GM19324 (cell line): ENCODE measurements at regions not wholly inside any gene's neighbourhood (a gene's known extent, or its start where the extent isn't known, plus 50 kb on each side); places are given as distances from the start of the nearest gene placed in this dataset.
"Not testable (repeated sequence)": the region's sequence is repeated elsewhere in the genome, so short reads cannot be mapped to it uniquely, and the experiment has no call there.

Experiments
- ATAC-seq: cut with Tn5 transposase; IDR thresholded peaks from one replicate; pipeline ENCODE4 v1.9.1; 2021; ENCODE audit warnings: mild to moderate bottlenecking, moderate library complexity; ENCODE audit not compliant: unreplicated experiment, low FRiP score

- ATAC-seq: no peak
Measured at GRCh38 chrX:74090049-74090448, 213.9 kb upstream of the ZCCHC13 start.

DNA sequence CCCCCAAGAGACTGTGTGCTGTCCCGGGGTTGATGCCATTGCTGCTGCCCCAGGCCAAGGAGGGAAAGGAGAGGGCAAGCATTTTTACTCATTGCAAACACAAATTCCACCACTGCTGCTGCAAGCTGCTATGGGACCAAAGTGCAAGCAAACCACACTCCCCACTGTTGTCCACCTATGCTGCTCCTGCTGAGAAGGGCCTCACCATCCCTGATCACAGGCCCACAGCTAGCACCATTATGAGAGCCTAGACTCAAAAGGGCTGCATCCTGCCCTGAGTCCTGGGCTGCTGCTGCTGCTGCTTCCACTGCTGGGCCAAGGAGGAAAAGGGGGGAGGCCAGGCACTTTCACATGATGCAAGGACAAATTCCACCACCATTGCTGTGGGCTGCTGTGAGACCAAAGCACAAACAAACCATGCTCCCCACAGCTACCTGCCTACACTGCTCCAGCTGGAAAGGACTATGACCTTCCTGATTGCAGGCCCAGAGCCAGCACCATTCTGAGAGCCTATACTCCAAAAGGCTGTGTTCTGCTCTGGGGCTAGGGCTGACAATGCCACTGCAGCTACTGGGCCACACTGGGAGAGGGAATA lies 218.2 kb upstream of the ZCCHC13 start:
- no peak for ATAC-seq

DNA sequence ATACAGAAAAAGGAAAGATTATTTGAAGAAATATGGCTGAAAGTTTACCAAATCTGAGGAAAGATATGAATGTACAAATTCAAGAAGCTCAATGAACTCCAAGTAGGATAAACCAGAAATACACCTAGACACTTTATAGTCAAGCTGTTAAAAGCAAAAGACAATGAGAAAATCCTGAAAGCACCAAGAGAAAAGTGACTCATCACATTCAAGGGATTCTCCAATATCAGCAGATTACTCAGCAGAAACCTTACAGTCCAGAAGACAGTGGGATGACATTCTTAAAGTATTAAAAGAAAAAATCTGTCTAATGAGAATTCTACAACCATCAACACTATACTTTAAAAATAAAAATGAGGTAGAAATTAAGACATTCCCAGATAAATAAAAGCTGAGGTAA lies 223.8 kb upstream of the ZCCHC13 start:
- ATAC-seq: no peak

DNA sequence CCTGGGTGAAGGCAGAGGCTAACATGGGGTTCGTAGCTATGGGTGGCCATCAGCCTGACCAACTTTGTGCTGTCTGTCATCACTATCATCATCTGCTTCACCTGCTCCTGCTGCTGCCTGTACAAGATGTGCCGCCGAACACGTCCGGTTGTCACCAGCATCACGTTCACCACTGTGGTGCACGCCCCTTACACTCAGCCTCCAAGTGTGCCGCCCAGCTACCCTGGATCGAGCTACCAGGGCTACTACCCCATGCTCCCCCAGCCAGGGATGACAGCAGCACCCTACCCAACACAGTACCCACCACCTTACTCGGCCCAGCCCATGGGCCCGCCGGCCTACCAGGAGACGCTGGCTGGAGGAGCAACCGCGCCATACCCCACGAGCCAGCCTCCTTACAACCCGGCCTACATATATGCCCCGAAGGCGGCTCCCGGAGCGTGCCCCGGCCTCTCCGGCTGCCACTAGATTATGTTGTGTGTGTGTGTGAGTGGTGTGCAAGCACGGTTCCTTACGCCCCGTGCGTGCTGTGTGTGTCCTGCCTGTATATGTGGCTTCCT lies 213.4 kb upstream of the XIST start:
- no peak for ATAC-seq

DNA sequence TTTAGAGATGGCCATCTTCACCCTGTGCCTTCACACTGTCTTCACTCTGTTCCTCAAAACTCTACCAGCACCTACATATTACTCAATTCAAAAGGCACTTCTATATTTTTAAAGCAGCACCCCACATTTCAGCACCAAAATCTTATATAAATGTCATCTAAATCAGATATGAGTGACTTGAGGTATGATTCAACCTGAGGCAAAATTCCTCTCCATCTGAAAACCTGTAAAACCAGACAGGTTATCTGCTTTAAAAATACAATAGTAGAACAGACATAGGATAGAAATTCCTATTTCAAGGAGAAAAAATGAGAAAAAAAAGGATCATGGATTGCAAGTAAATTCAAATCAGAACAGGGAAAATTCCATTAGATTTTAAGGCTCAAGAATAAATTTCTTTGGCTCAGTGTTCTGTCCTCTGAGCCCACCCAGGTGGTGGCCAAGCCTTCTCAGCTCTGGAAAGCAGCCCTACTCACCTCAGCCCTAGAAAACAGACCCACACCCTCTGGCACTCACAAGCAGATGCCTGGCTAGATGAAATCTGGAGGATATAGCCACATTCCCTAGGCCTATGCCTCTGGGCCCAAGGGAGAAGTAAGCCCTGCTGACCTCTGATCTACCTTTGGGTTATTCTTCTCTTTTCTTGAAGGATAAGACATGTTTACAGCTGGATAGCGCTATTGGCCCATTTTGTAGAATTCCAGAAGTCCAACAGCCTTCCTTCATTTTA lies 211.1 kb upstream of the XIST start:
- no peak for ATAC-seq

DNA sequence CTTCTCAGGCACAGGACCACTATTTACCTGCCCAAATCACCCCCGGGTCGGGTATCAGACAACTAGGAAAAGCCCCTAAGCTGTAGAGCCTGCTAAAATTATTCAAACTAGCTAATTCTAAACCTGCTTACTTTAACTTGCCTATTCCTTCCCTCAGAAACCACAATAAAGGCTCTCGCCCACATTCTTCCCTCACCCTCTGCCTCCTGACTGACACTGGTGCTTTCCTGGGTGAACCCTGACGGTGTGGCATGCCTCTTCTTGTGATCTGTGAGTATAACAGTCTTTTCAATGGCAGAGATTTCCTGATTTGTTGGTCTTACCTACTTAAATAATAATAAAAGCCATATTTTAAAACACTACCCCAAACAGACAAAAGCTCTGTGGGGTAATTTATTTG lies 209.4 kb upstream of the XIST start:
- no peak for ATAC-seq

- ATAC-seq: no peak
Measured at GRCh38 chrX:74049126-74049525, 196.6 kb upstream of the XIST start.

GRCh38 chrX:74034066-74034465 lies 181.6 kb upstream of the XIST start:
- ATAC-seq: not testable (repeated sequence)

DNA sequence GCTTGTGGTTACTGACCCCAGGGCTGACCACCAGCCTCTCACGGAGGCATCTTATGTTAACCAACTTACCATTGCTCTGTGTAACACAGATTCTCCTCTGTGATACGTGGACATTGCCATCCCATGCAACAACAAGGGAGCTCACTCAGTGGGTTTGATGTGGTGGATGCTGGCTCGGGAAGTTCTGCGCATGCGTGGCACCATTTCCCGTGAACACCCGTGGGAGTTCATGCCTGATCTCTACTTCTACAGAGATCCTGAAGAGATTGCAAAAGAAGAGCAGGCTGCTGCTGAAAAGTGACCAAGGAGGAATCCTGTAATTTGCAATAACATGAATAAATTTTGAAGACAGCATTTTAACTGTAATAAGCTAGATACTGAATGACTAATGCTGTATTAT lies 179.0 kb upstream of the XIST start:
- ATAC-seq: not testable (repeated sequence)

DNA sequence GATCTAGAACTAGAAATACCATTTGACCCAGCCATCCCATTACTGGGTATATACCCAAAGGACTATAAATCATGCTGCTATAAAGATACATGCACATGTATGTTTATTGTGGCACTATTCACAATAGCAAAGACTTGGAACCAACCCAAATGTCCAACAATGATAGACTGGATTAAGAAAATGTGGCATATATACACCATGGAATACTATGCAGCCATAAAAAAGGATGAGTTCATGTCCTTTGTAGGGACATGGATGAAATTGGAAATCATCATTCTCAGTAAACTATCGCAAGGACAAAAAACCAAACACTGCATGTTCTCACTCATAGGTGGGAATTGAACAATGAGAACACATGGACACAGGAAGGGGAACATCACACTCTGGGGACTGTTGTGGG lies 178.3 kb upstream of the XIST start:
- ATAC-seq: not testable (repeated sequence)

DNA sequence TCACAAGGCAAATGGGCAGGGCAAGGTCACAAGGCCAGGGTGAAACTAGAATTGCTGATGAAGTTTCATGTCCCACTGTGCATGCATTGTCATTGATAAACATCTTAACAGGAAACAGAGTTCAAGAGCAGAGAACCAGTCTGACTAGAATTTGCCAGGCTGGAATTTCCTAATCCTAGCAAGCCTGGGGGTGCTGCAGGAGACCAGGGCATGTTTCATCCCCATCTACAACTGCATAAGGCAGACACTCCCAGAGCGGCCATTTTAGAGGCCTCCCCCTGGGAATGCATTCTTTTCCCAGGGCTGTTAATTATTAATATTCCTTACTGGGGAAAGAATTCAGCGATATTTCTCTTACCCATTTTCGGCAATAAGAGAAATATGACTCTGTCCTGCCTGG lies 172.6 kb upstream of the XIST start:
- not testable (repeated sequence) for ATAC-seq

DNA sequence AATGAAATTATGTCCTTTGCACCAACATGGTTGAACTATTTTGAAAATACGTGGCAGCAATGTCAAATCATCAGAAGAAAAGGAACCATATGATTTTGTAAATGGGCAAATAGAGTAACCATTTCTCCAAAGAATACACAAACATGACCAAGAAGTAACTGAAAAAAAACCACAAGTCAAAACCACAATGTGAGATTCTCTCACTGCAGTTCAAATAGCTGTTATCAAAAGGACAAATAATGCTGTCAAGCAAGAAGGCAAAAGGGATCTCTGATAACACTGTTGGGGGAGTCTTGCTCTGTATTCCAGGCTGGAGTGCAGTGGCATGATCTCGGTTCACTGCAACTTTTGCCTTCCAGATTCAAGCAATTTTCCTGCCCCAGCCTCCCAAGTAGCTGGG lies 170.7 kb upstream of the XIST start:
- ATAC-seq: no peak

- ATAC-seq: no peak
Measured at GRCh38 chrX:74018253-74018652, 165.7 kb upstream of the XIST start.

DNA sequence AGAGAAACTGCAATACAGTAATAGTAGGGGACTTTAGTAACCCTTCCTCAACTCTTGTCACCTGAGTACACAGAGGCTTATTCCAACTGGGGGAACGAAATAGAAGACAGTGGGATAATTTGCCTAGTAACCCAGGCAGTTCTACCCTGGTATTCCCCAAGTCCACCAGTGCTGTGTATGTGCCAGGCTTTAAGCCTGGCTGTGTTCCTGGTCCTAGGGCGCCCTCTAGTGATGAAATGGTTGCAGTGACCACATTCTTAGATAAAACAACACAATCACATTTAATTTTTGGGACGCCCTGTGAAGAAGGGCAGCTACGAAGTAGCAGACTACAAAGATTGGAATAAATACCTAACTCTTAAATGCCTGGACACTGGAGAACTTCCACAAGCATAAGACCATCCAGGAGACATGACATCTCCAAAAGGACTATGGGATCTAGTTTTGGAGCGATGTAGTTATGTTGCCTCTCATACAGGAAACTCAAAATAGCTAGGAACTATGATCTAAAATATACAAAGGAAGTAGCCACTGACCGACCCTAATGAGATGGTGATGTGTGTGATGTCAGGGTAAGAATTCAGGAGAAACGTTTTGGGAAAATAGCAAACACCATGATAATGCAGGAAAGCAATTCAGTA lies 163.0 kb upstream of the XIST start:
- peak; percentile 89 for ATAC-seq

DNA sequence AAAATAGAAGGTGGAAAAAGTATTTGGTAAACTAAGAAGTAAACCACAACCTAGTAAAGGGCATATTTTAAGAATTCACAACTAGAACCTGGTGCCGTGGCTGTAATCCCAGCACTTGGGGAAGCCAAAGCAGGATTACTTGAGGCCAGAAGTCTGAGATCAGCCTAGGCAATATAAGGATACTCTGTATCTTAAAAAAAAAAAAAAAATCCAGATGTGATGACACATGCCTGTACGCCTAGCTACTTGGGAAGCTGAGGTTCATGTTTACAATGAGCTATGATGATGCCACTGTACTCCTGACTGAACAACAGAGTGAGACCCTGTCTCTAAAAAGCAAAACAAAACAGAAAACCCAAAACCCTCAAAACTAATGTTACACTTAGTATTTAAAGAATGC lies 156.5 kb upstream of the XIST start:
- ATAC-seq: no peak

DNA sequence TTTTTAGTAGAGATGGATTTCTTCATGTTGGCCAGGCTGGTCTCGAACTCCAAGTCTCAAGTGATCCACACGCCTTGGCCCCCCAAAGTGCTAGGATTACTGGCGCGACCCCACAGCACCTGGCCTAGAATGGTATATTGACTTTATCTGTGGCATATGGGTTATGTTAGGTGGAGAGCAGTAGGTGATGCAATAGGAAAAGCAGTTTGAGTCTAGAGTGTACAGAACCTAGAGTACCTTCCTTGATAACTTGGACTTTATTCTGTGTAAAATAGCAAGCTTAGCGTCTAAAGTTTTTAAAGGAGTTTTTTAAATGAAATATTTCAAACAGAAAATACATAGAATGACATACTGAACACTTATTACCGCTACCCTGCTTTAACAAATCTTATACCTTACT lies 139.5 kb upstream of the XIST start:
- ATAC-seq: no peak

DNA sequence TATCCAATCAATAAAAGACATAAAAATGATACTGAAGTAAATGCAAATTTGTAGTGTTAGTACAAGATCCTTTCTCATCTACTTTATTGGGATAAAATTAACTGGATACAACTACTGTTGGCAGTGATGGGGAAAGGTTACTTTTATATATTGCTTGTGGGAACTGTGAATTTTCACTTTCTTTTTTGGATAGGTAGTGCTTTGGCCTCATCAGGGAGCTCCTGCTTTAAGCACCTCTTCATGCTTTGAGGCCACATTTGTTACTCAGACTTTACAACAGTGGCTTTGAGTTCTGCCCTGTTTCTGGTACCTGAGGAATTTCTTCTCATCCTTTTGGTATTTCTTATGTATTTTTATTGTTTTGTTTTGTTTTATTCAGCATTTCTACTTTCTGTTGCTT lies 134.7 kb upstream of the XIST start:
- no peak for ATAC-seq

- ATAC-seq: no peak
Measured at GRCh38 chrX:73979551-73980131, 127.1 kb upstream of the XIST start.

GRCh38 chrX:73977542-73978169 lies 125.1 kb upstream of the XIST start:
- ATAC-seq: no peak

- ATAC-seq: not testable (repeated sequence)
Measured at GRCh38 chrX:73967461-73967860, 114.9 kb upstream of the XIST start.

DNA sequence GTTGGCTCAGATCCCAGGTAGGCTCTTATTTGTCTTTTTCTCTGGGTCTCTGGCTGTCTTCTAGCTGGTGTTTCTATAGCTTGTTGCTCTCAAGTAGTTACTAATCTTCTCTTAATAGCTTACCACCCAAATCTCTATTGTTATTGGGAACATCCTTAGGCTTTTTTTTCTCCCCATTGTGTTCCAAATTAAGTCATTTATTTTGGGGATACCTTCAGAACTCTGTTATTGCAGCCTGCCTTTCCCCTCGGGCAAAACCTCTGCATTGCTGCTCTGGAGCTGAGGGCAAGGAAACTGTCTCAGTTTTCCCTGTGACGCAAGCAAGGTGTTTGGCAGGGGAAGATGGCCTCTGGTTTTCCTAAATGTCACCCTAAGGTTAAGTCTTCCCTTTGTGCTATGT lies 113.3 kb upstream of the XIST start:
- no peak for ATAC-seq
